ENCODE measurements at regions not wholly inside any gene's neighbourhood (a gene's known extent, or its start where the extent isn't known, plus 50 kb on each side); places are given as distances from the start of the nearest gene placed in this dataset.

DNA sequence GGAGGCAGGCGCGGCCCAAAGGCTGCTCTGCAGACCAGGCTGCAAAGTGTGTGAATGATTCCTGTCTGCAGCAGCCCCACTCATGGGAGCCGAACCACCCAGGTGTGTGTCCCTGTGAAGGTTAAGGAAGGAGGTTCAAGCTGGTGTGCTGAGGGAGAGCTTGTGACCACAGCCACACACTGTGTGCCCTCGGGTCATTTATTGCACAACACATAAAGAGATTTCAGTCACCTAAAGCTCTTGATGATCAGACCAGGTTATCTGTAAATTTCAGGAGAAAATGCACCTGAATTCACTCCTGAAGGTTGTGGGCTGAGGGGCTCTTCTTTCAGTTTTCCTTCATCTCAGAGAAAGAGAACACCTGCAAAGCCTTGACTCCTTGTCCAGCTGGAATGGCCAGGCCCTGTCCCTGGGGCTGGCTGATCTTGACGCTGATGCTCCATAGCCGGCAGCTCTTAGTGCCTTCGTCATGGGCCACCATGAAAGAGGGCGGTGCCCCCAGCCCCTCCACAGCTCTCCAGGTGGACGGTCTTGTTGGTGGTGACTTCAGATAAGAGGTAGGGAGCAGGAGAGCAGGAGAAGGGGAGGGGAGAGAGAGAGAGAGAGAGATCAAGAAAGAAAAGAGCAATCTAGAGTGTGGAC, 110.8 kb upstream of the C1QTNF9B start:
- TF ChIP-seq, protein P1, sequence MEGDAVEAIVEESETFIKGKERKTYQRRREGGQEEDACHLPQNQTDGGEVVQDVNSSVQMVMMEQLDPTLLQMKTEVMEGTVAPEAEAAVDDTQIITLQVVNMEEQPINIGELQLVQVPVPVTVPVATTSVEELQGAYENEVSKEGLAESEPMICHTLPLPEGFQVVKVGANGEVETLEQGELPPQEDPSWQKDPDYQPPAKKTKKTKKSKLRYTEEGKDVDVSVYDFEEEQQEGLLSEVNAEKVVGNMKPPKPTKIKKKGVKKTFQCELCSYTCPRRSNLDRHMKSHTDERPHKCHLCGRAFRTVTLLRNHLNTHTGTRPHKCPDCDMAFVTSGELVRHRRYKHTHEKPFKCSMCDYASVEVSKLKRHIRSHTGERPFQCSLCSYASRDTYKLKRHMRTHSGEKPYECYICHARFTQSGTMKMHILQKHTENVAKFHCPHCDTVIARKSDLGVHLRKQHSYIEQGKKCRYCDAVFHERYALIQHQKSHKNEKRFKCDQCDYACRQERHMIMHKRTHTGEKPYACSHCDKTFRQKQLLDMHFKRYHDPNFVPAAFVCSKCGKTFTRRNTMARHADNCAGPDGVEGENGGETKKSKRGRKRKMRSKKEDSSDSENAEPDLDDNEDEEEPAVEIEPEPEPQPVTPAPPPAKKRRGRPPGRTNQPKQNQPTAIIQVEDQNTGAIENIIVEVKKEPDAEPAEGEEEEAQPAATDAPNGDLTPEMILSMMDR (IDR thresholded peaks at IDR 0.05; ENCODE audit: low read depth, low read length, poor library complexity, severe bottlenecking), result no peak
- TF ChIP-seq EZH2phosphoT487 (IDR thresholded peaks at IDR 0.05; ENCODE audit: borderline replicate concordance, low read length), result no peak
